Astrocyte of the spinal cord (primary cell): ENCODE measurements at regions not wholly inside any gene's neighbourhood (a gene's known extent, or its start where the extent isn't known, plus 50 kb on each side); places are given as distances from the start of the nearest gene placed in this dataset.
A peak's percentile ranks its signal among the peaks of the same experiment; 100 is the strongest.

Experiments used
- DNase-seq: peaks from one replicate; pipeline ENCODE4 v3.0.0; 2011; ENCODE audit warnings: low read depth, low spot score
- H3K4me3 ChIP-seq: 2 replicates; pipeline ENCODE4 v1.5.1; 2011; ENCODE audit warnings: low read depth, mild to moderate bottlenecking, low read length, moderate library complexity
- in situ Hi-C: cut with HindIII; loops from 2 replicates; pipeline ENCODE4 v1.10.0; 2017; ENCODE audit warnings: low sequenced_read_pairs
- TF ChIP-seq, protein P1 (sequence below): IDR thresholded peaks from 2 replicates; pipeline ENCODE4 v1.5.1; 2012; ENCODE audit warnings: low read depth, mild to moderate bottlenecking, low read length, inconsistent platforms

DNA sequence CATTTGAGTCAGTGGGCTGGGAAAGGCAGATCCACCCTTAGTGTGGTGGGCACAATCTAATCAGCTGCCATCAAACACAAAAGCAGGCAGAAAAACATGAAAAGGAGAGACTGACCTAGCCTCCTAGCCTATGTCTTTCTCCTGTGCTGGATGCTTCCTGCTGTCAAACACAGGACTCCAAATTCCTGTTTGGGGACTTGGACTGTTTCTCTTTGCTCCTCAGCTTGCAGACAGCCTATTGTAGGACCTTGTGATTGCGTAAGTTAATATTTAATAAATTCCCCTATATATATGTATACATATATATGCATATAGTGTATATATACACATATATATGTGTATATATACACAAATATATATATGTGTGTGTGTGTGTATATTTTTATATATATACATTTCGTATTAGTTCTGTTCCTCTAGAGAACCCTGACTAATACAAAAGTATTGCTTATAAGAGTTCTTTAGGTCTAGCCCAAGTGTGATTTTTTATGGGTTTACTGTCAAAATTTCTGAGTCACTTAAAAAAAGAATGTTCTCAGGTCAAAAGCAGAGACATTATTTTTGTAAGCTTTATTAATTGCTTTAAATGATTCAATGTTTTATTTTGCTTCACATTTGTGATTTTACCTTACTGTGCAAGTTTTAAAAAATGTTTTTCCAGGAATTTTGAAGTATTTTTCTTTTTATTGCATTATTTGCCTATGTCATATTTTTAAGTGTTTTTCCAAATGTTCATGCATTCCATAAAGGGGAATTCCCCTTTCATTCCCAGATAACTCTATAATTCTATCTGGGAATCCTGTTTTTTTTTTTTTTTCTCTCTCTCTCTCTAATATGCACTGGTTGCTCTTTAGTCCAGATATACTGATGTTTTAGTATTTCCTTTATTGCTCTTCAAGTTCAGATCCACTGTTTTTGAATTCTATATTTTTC is 92.1 kb upstream of the ADAMTS5 start:
- TF ChIP-seq, protein P1, sequence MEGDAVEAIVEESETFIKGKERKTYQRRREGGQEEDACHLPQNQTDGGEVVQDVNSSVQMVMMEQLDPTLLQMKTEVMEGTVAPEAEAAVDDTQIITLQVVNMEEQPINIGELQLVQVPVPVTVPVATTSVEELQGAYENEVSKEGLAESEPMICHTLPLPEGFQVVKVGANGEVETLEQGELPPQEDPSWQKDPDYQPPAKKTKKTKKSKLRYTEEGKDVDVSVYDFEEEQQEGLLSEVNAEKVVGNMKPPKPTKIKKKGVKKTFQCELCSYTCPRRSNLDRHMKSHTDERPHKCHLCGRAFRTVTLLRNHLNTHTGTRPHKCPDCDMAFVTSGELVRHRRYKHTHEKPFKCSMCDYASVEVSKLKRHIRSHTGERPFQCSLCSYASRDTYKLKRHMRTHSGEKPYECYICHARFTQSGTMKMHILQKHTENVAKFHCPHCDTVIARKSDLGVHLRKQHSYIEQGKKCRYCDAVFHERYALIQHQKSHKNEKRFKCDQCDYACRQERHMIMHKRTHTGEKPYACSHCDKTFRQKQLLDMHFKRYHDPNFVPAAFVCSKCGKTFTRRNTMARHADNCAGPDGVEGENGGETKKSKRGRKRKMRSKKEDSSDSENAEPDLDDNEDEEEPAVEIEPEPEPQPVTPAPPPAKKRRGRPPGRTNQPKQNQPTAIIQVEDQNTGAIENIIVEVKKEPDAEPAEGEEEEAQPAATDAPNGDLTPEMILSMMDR, result no peak
- in situ Hi-C loops, result no loop called here
- no peak overlapping the region for H3K4me3 ChIP-seq
- DNase-seq, result peak; percentile 30

DNA sequence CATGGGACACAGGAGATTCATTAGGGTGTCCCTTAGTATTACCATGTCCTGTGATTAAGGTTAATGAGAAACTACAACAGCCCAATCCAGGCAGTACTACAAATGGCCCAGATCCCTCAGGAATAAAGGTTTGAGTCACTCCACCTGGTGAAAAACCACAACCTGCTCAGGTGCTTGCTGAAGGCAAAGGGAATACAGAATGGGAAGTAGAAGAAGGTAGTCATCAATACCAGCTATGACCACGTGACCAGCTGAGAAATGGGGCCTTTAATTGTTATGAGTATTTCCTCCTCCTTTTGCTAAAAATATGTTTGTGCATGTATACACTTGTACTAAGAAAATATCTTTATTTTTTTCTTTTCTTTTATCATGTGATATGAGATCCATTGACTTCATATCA is 91.1 kb upstream of the ADAMTS5 start:
- DNase-seq, result no peak
- TF ChIP-seq, protein P1, result no peak
- in situ Hi-C loops, result no loop called here
- H3K4me3 ChIP-seq, result no peak overlapping the region

DNA sequence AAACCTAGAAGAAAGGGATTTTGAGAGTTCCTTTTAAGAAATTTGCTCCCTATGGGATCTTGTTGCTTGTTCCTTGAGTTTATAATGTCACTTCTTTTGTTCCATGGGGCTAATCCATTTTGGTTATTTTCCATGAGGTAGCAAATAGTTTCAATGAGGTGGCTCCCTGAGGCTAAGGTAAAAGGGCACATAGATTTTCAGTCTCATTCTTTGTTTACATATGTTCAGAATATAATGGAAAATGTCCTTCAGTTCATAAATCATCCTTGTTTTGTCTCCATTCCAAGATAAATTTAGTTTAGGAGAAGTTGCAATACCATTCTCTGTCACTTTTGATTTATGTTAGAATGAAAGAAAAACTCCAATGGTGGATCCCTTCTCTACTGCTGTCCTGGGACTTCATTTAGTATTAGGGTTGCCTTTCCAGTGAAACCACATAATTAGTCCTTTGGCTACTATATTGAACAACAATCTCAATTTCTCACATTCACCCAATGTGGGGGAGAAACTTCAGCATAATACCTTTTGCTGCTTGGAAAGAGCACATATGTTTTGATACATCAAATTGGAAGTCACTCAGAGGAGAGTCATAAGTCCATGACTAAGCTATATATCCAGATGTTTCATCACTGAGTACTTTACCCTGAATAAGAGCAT is 80.9 kb upstream of the ADAMTS5 start:
- TF ChIP-seq, protein P1, result no peak
- DNase-seq, result peak; percentile 38
- H3K4me3 ChIP-seq, result no peak overlapping the region
- in situ Hi-C loops, result no loop called here

DNA sequence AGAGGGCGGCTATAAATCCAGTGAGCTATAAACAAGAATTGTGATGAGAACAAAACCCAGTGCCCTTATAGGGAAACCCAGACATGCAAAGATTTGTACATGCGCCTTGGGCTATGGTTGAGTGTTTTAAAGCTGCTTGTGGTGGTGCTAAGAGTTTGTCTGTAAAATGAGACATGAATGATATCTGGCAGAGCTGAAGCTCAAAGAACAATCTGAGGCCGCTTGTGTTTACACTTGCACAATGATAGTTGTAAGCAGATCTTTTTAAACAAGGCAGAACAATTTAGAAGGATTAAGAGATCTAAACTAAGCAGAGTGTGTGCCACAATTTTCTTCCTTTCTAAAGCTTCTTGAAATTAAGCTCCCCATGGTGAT is 80.4 kb upstream of the ADAMTS5 start:
- TF ChIP-seq, protein P1, result no peak
- in situ Hi-C loops, result no loop called here
- H3K4me3 ChIP-seq, result no peak overlapping the region
- no peak for DNase-seq

DNA sequence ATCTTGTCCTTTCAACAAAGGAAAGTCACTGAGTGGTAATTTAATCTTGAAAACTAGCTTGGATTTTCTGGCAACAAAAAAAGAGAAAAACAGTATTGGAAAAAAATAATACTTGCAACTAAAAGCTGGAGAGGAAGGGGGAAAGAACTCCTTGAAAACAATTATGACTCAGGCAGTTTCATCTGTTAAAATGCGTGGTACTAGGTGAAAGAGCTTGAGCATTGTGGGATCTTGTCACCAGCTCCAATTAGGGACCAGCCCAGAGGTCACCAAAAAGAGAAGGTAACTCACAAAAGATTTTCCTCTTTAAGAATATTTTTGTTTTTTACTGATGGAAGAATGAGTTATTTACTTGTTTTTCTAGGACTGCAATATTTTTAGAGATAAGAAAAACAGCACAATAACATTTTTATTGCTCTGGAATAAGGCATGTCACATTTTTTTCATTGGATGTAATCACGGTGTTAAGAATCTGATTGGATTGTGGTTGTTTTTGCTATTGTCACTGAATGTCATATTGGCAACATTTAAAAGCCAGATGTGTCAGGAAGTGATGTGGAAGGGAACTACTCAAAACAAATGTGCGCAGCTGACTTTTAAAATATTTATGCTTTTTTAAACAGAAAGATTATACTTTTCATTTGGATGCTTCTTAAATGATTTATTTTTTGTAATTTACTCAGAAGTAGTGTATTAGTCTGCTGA is 78.5 kb upstream of the ADAMTS5 start:
- in situ Hi-C loops, result no loop called here
- H3K4me3 ChIP-seq, result no peak overlapping the region
- DNase-seq, result no peak
- TF ChIP-seq, protein P1, result no peak

DNA sequence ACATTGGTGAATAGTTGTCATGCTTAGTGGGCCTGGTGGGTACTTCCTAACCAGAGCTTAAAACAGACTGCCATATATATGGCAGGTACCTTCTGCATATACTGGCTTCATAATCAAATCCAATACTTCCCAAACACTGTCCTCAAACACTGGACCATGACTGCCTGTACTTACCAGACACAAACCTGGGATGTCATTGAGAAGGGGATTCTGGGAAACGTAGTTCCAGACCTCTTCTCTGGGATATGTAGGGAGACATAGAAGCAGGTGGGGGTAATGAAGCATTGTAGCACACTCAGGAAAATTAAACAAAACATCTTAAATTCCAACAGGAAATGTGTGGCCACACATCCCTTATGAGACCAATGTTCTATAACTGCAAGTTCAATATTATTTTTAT is 76.5 kb upstream of the ADAMTS5 start:
- H3K4me3 ChIP-seq, result no peak overlapping the region
- TF ChIP-seq, protein P1, result no peak
- in situ Hi-C loops, result no loop called here
- DNase-seq, result no peak
